MCF 10A (cell line): ENCODE measurements at regions not wholly inside any gene's neighbourhood (a gene's known extent, or its start where the extent isn't known, plus 50 kb on each side); places are given as distances from the start of the nearest gene placed in this dataset.

Source experiments
- BruUV-seq: library from RNA; stranded (reverse); fragments of 400-500 nt; replicated peaks from 2 replicates; lab custom pipeline; 2021; lab: Mats Ljungman, UMichigan
- CTCF ChIA-PET: fragments of 300-600 bp; sonication (Branson Sonifier 250); formaldehyde crosslinking; extraction: SDS; loops from one replicate; lab custom pipeline; 2021; ENCODE audit warnings: antibody characterized with exemption, inconsistent platforms; lab: Yijun Ruan, JAX
- POLR2A ChIA-PET: fragments of 300-600, 350-650 bp; sonication (Branson Sonifier 250); formaldehyde crosslinking; extraction: SDS; loops from one replicate; lab custom pipeline; 2020; ENCODE audit warnings: antibody characterized with exemption, inconsistent platforms; lab: Yijun Ruan, JAX
- DNase-seq: peaks from one replicate; pipeline ENCODE4 v3.0.0-alpha.2; 2018; ENCODE audit not compliant: unreplicated experiment
- H3K27ac Mint-ChIP-seq: one replicate; pipeline ENCODE4 v1.8.0; 2022; ENCODE audit warnings: mild to moderate bottlenecking, low read depth, mixed read lengths; ENCODE audit not compliant: unreplicated experiment
- H3K27me3 Mint-ChIP-seq: one replicate; pipeline ENCODE4 v1.8.0; 2022; ENCODE audit warnings: mixed read lengths; ENCODE audit not compliant: insufficient read depth, unreplicated experiment
- H3K36me3 Mint-ChIP-seq: one replicate; pipeline ENCODE4 v1.8.0; 2022; ENCODE audit warnings: mild to moderate bottlenecking, moderate library complexity, mixed read lengths; ENCODE audit not compliant: insufficient read depth, unreplicated experiment
- H3K4me1 Mint-ChIP-seq: one replicate; pipeline ENCODE4 v1.8.0; 2022; ENCODE audit warnings: mixed read lengths; ENCODE audit not compliant: insufficient read depth, unreplicated experiment
- H3K4me3 Mint-ChIP-seq: one replicate; pipeline ENCODE4 v1.8.0; 2022; ENCODE audit warnings: mild to moderate bottlenecking, moderate library complexity, mixed read lengths; ENCODE audit not compliant: unreplicated experiment
- H3K9me3 Mint-ChIP-seq: one replicate; pipeline ENCODE4 v1.8.0; 2022; ENCODE audit warnings: mixed read lengths; ENCODE audit not compliant: unreplicated experiment
- CTCF ChIP-seq: fragments of 200-600 bp; IDR thresholded peaks from one replicate; pipeline ENCODE4 v1.8.0; 2022; ENCODE audit warnings: antibody characterized with exemption, mild to moderate bottlenecking; ENCODE audit not compliant: unreplicated experiment
- intact Hi-C: fragments of 100-400 bp; cut with micrococcal nuclease; formaldehyde crosslinking; loops from 2 replicates; pipeline ENCODE4 v1.14.1; 2022

- H3K4me3 Mint-ChIP-seq, result no peak overlapping the region
- no peak overlapping the region for H3K27ac Mint-ChIP-seq
- peaks cover 12% of the 10 kb centered on the region for H3K9me3 Mint-ChIP-seq
- POLR2A ChIA-PET, result no interaction called here
- CTCF ChIA-PET, result interaction anchor here (0.7 kb wide), 1 partner anchor 912 kb away, joined by 3 read pairs; no protein-coding TSS in a partner anchor
- intact Hi-C loops, result no loop called here
- BruUV-seq, result no TSS peak
- no peaks in the 10 kb centered on the region for H3K36me3 Mint-ChIP-seq
- H3K27me3 Mint-ChIP-seq, result no peaks in the 10 kb centered on the region
- no peaks in the 10 kb centered on the region for H3K4me1 Mint-ChIP-seq
- no peak for DNase-seq
- no peak for TF ChIP-seq CTCF
Observed at GRCh38 chr2:16359961-16360360, 305.7 kb downstream of the CYRIA start.

GRCh38 chr2:16357188-16357587 lies 308.4 kb downstream of the CYRIA start:
- TF ChIP-seq CTCF, result no peak
- no peak overlapping the region for H3K4me3 Mint-ChIP-seq
- no peaks in the 10 kb centered on the region for H3K36me3 Mint-ChIP-seq
- BruUV-seq, result no TSS peak
- no peaks in the 10 kb centered on the region for H3K4me1 Mint-ChIP-seq
- no peak for DNase-seq
- H3K9me3 Mint-ChIP-seq, result peaks cover 12% of the 10 kb centered on the region
- intact Hi-C loops, result no loop called here
- CTCF ChIA-PET, result no interaction called here
- POLR2A ChIA-PET, result no interaction called here
- H3K27me3 Mint-ChIP-seq, result no peaks in the 10 kb centered on the region
- no peak overlapping the region for H3K27ac Mint-ChIP-seq

GRCh38 chr2:16351541-16351940 lies 314.1 kb downstream of the CYRIA start:
- no peak overlapping the region for H3K4me3 Mint-ChIP-seq
- H3K27me3 Mint-ChIP-seq, result no peaks in the 10 kb centered on the region
- ChIA-PET POLR2A (no interaction called here), CTCF (interaction anchor here (0.6 to 0.9 kb wide), 2 partner anchors 25 to 37 kb away, joined by 3 read pairs; no protein-coding TSS in a partner anchor)
- no peaks in the 10 kb centered on the region for H3K36me3 Mint-ChIP-seq
- no peak overlapping the region for H3K27ac Mint-ChIP-seq
- BruUV-seq, result no TSS peak
- intact Hi-C loops, result no loop called here
- peaks cover 17% of the 10 kb centered on the region for H3K9me3 Mint-ChIP-seq
- H3K4me1 Mint-ChIP-seq, result no peaks in the 10 kb centered on the region
- no peak for DNase-seq
- TF ChIP-seq CTCF, result no peak

- no peak overlapping the region for H3K27ac Mint-ChIP-seq
- intact Hi-C loops, result no loop called here
- H3K27me3 Mint-ChIP-seq, result no peaks in the 10 kb centered on the region
- TF ChIP-seq CTCF, result no peak
- peaks cover 13% of the 10 kb centered on the region for H3K9me3 Mint-ChIP-seq
- ChIA-PET CTCF (interaction anchor here (0.6 to 0.9 kb wide), 3 partner anchors 24 to 96 kb away, joined by 3 read pairs; no protein-coding TSS in a partner anchor), POLR2A (interaction anchor here (0.7 kb wide), 1 partner anchor 424 kb away, joined by 3 read pairs; no protein-coding TSS in a partner anchor)
- H3K4me1 Mint-ChIP-seq, result no peaks in the 10 kb centered on the region
- no TSS peak for BruUV-seq
- DNase-seq, result no peak
- no peaks in the 10 kb centered on the region for H3K36me3 Mint-ChIP-seq
- H3K4me3 Mint-ChIP-seq, result no peak overlapping the region
Observed at GRCh38 chr2:16351137-16351536, 314.5 kb downstream of the CYRIA start.
